HG02885 (cell line): ENCODE measurements at regions not wholly inside any gene's neighbourhood (a gene's known extent, or its start where the extent isn't known, plus 50 kb on each side); places are given as distances from the start of the nearest gene placed in this dataset.

Experiments
- ATAC-seq: cut with Tn5 transposase; IDR thresholded peaks from one replicate; pipeline ENCODE4 v1.9.1; 2021; ENCODE audit warnings: mild to moderate bottlenecking; ENCODE audit not compliant: unreplicated experiment, poor library complexity

- ATAC-seq, result no peak
These were observed 56.1 kb upstream of the CAMK1G start for GRCh38 chr1:209527372-209527771.

GRCh38 chr1:209527993-209528717 is 55.4 kb upstream of the CAMK1G start:
- no peak for ATAC-seq

- ATAC-seq, result no peak
These were observed 54.3 kb upstream of the CAMK1G start for GRCh38 chr1:209529233-209529632.

GRCh38 chr1:209531006-209531405 is 52.5 kb upstream of the CAMK1G start:
- ATAC-seq, result no peak

GRCh38 chr1:209531549-209531948 is 52.0 kb upstream of the CAMK1G start:
- ATAC-seq, result no peak
